HEK293T (cell line): ENCODE measurements at regions not wholly inside any gene's neighbourhood (a gene's known extent, or its start where the extent isn't known, plus 50 kb on each side); places are given as distances from the start of the nearest gene placed in this dataset.

ENCODE experiments used
- CTCF ChIA-PET: fragments of 350-600 bp; formaldehyde crosslinking; extraction: SDS; loops from one replicate; lab custom pipeline; 2021; ENCODE audit warnings: antibody characterized with exemption, inconsistent platforms; lab: Yijun Ruan, JAX
- POLR2A ChIA-PET: fragments of 350-600 bp; formaldehyde crosslinking; extraction: SDS; loops from one replicate; lab custom pipeline; 2020; ENCODE audit warnings: antibody characterized with exemption, inconsistent platforms; lab: Yijun Ruan, JAX
- DNase-seq: peaks from one replicate; pipeline ENCODE4 v3.0.0; 2012; ENCODE audit warnings: mixed read lengths; ENCODE audit errors: extremely low spot score
- ARNT ChIP-seq: fragments of 450-650 bp; IDR thresholded peaks from 2 replicates; pipeline ENCODE4 v1.6.1; 2017; ENCODE audit warnings: mild to moderate bottlenecking
- BHLHE40 ChIP-seq: fragments of 450-650 bp; IDR thresholded peaks from 2 replicates; pipeline ENCODE4 v1.6.1; 2016; ENCODE audit warnings: mild to moderate bottlenecking, moderate library complexity, borderline replicate concordance
- CTBP1 ChIP-seq: fragments of 450-650 bp; IDR thresholded peaks from 2 replicates; pipeline ENCODE4 v1.6.1; 2016; ENCODE audit warnings: borderline replicate concordance
- ELF4 ChIP-seq: fragments of 450-650 bp; IDR thresholded peaks from 2 replicates; pipeline ENCODE4 v1.6.1; 2017; ENCODE audit warnings: antibody characterized with exemption
- FOXA1 ChIP-seq: fragments of 450-650 bp; IDR thresholded peaks from 2 replicates; pipeline ENCODE4 v1.6.1; 2016; ENCODE audit warnings: mild to moderate bottlenecking
- FOXK2 ChIP-seq: fragments of 450-650 bp; IDR thresholded peaks from 2 replicates; pipeline ENCODE4 v1.6.1; 2016; ENCODE audit warnings: mild to moderate bottlenecking
- FOXM1 ChIP-seq: fragments of 450-650 bp; IDR thresholded peaks from 2 replicates; pipeline ENCODE4 v1.6.1; 2017; ENCODE audit warnings: mild to moderate bottlenecking, borderline replicate concordance
- HDGF ChIP-seq: fragments of 450-650 bp; IDR thresholded peaks from 2 replicates; pipeline ENCODE4 v1.6.1; 2017; ENCODE audit warnings: antibody characterized with exemption, borderline replicate concordance
- L3MBTL2 ChIP-seq: fragments of 450-650 bp; conservative IDR thresholded peaks from 2 replicates; pipeline ENCODE4 v1.6.1; 2016; ENCODE audit warnings: mild to moderate bottlenecking
- LEF1 ChIP-seq: fragments of 450-650 bp; IDR thresholded peaks from 2 replicates; pipeline ENCODE4 v1.6.1; 2017; ENCODE audit warnings: mild to moderate bottlenecking, borderline replicate concordance
- NFRKB ChIP-seq: fragments of 450-650 bp; IDR thresholded peaks from 2 replicates; pipeline ENCODE4 v1.6.1; 2016; ENCODE audit warnings: mild to moderate bottlenecking, moderate library complexity
- PKNOX1 ChIP-seq: fragments of 450-650 bp; IDR thresholded peaks from 2 replicates; pipeline ENCODE4 v1.6.1; 2016
- SP1 ChIP-seq: fragments of 450-650 bp; IDR thresholded peaks from 2 replicates; pipeline ENCODE4 v1.6.1; 2017
- SUZ12 ChIP-seq: fragments of 450-650 bp; IDR thresholded peaks from 2 replicates; pipeline ENCODE4 v1.6.1; 2016; ENCODE audit warnings: mild to moderate bottlenecking
- TARDBP ChIP-seq: fragments of 450-650 bp; IDR thresholded peaks from 2 replicates; pipeline ENCODE4 v1.6.1; 2016
- ZNF384 ChIP-seq: fragments of 450-650 bp; IDR thresholded peaks from 2 replicates; pipeline ENCODE4 v1.6.1; 2016

DNA sequence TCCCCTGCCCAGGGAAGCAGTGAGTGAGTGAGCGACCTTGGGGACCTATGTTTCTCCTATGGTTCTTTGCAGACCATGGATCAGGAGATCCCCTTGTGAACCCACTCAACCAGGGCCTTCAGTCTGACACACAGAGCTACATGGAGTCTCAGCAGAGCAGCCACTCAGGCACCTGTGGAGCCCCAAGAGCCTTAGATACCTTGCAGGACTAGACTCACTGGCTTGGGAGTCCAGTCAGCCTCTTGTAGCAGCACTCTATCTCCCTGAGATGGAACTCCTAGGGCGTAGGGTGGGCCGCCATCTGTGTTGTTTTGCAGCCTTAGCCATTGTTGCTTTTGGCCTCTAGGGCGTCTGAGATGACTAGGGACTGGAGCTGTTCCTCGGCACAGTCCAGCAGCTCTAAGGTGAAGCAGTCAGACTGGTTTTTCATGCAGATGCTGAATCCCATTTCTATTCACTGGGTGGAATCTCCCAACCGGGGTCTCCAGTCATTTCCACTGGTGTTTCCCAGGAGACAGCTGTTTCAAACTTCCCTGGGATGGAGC is 284.6 kb upstream of the RPS23 start:
- DNase-seq = no peak
- ChIA-PET CTCF (no interaction called here), POLR2A (no interaction called here)
- TF ChIP-seq LEF1 = no peak
- no peak for TF ChIP-seq ARNT
- TF ChIP-seq TARDBP = no peak
- TF ChIP-seq HDGF = no peak
- TF ChIP-seq L3MBTL2 = no peak
- no peak for TF ChIP-seq FOXA1
- no peak for TF ChIP-seq FOXK2
- no peak for TF ChIP-seq ELF4
- TF ChIP-seq BHLHE40 = no peak
- TF ChIP-seq ZNF384 = no peak
- no peak for TF ChIP-seq SUZ12
- no peak for TF ChIP-seq CTBP1
- TF ChIP-seq FOXM1 = no peak
- no peak for TF ChIP-seq PKNOX1

GRCh38 chr5:82561797-82562196 is 283.6 kb upstream of the RPS23 start:
- CTCF ChIA-PET = no interaction called here
- DNase-seq = no peak
- POLR2A ChIA-PET = no interaction called here
- TF ChIP-seq CTBP1 (no peak), FOXA1 (no peak), FOXK2 (no peak), ELF4 (no peak), NFRKB (no peak), LEF1 (no peak), SP1 (no peak)

GRCh38 chr5:82560969-82561368 is 282.8 kb upstream of the RPS23 start:
- CTCF ChIA-PET = no interaction called here
- POLR2A ChIA-PET = no interaction called here
- no peak for DNase-seq
- no peak for TF ChIP-seq ARNT
- no peak for TF ChIP-seq HDGF
- TF ChIP-seq FOXM1 = no peak
- no peak for TF ChIP-seq PKNOX1
- TF ChIP-seq BHLHE40 = no peak
- TF ChIP-seq FOXK2 = no peak
- TF ChIP-seq L3MBTL2 = no peak
- TF ChIP-seq SUZ12 = no peak
- TF ChIP-seq SP1 = no peak

- CTCF ChIA-PET = no interaction called here
- DNase-seq = no peak
- TF ChIP-seq LEF1 = no peak
- no peak for TF ChIP-seq L3MBTL2
- no peak for TF ChIP-seq ARNT
- no peak for TF ChIP-seq FOXM1
- TF ChIP-seq ELF4 = no peak
- TF ChIP-seq CTBP1 = no peak
- TF ChIP-seq SUZ12 = no peak
- TF ChIP-seq FOXK2 = no peak
- no peak for TF ChIP-seq BHLHE40
- TF ChIP-seq HDGF = no peak
- no peak for TF ChIP-seq FOXA1
- TF ChIP-seq PKNOX1 = no peak
- TF ChIP-seq NFRKB = no peak
- no peak for TF ChIP-seq SP1
- TF ChIP-seq ZNF384 = no peak
- POLR2A ChIA-PET = no interaction called here
These were observed 282.4 kb upstream of the RPS23 start for GRCh38 chr5:82560561-82560960.

DNA sequence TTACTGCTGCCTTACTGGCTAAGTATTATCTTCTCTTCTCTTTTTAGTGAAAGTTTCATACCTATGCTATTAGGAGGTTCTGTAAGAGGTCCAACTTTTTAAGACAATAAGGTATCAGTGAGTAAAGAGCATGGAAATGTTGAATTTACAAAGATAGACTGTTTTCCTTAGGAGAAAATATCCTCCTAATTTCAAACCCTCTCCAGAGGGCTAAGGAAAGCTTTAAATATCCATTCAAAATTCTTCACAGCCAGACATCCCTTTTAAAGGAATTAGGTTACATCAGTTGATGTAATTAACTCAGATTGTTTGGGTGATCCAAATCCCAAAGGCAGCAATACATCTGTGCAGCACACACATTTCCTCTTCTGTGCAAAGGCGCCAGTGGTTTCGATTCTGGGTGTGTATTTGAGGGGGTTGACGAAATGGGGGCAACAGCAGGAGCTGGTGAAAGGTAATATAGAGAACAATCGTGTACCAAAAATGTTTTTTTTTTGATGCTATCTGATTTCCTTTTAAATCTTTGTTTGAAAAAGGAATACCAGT is 273.8 kb upstream of the RPS23 start:
- POLR2A ChIA-PET = no interaction called here
- TF ChIP-seq NFRKB (no peak), LEF1 (no peak), ELF4 (no peak), L3MBTL2 (no peak), FOXM1 (no peak), ARNT (no peak), ZNF384 (no peak), PKNOX1 (no peak), SP1 (no peak), HDGF (no peak), TARDBP (no peak)
- CTCF ChIA-PET = interaction anchor here (0.6 to 0.7 kb wide), 2 partner anchors 364 to 477 kb away, joined by 3 read pairs; no protein-coding TSS in a partner anchor
- peak; percentile 22 for DNase-seq

GRCh38 chr5:82551192-82551591 is 273.0 kb upstream of the RPS23 start:
- no peak for TF ChIP-seq SP1
- TF ChIP-seq FOXK2 = no peak
- no peak for TF ChIP-seq FOXA1
- no peak for TF ChIP-seq SUZ12
- TF ChIP-seq BHLHE40 = no peak
- TF ChIP-seq LEF1 = no peak
- no peak for TF ChIP-seq CTBP1
- TF ChIP-seq PKNOX1 = no peak
- TF ChIP-seq ARNT = no peak
- no peak for TF ChIP-seq TARDBP
- no peak for TF ChIP-seq NFRKB
- no peak for TF ChIP-seq HDGF
- no peak for TF ChIP-seq L3MBTL2
- TF ChIP-seq FOXM1 = no peak
- TF ChIP-seq ZNF384 = no peak
- no peak for TF ChIP-seq ELF4
- CTCF ChIA-PET = no interaction called here
- POLR2A ChIA-PET = interaction anchor here (0.6 kb wide), 1 partner anchor 188 kb away, joined by 4 read pairs; no protein-coding TSS in a partner anchor
- no peak for DNase-seq
